Loucy (cell line): ENCODE measurements at regions not wholly inside any gene's neighbourhood (a gene's known extent, or its start where the extent isn't known, plus 50 kb on each side); places are given as distances from the start of the nearest gene placed in this dataset.
"Not testable (repeated sequence)": the region's sequence is repeated elsewhere in the genome, so short reads cannot be mapped to it uniquely, and the experiment has no call there.

Experiments
- H2AFZ ChIP-seq: fragments of 200-600 bp; sonication (generic); 2 replicates; pipeline ENCODE4 v1.6.0; 2016; ENCODE audit warnings: antibody characterized with exemption, mild to moderate bottlenecking, low read length, moderate library complexity
- H3F3A ChIP-seq: fragments of 200-600 bp; 2 replicates; pipeline ENCODE4 v1.6.0; 2016; ENCODE audit warnings: antibody characterized with exemption, low read depth, mild to moderate bottlenecking
- H3K27me3 ChIP-seq: fragments of 200-600 bp; sonication (generic); 2 replicates; pipeline ENCODE4 v1.6.1; 2014; ENCODE audit warnings: low read length, mild to moderate bottlenecking; ENCODE audit not compliant: insufficient read depth, poor library complexity, severe bottlenecking
- H3K36me3 ChIP-seq: fragments of 200-600 bp; sonication (generic); 2 replicates; pipeline ENCODE4 v1.6.1; 2016; ENCODE audit warnings: low read length; ENCODE audit not compliant: insufficient read depth
- H3K4me1 ChIP-seq: fragments of 200-600 bp; sonication (generic); 2 replicates; pipeline ENCODE4 v1.5.1; 2014; ENCODE audit warnings: low read length, mild to moderate bottlenecking; ENCODE audit not compliant: insufficient read depth, poor library complexity, severe bottlenecking
- H3K4me2 ChIP-seq: fragments of 200-600 bp; sonication (generic); 2 replicates; pipeline ENCODE4 v1.6.0; 2014; ENCODE audit warnings: antibody characterized with exemption, low read length, low read depth, mild to moderate bottlenecking; ENCODE audit not compliant: poor library complexity, severe bottlenecking
- H3K4me3 ChIP-seq: fragments of 200-600 bp; sonication (generic); 2 replicates; pipeline ENCODE4 v1.5.1; 2014; ENCODE audit warnings: low read length, mild to moderate bottlenecking, mixed read lengths; ENCODE audit not compliant: poor library complexity, severe bottlenecking
- H3K79me2 ChIP-seq: fragments of 200-600 bp; sonication (generic); 2 replicates; pipeline ENCODE4 v1.6.1; 2014; ENCODE audit warnings: low read length; ENCODE audit not compliant: insufficient read depth
- H3K9ac ChIP-seq: fragments of 200-600 bp; sonication (generic); 2 replicates; pipeline ENCODE4 v1.6.0; 2014; ENCODE audit warnings: mild to moderate bottlenecking, low read depth, low read length, moderate library complexity; ENCODE audit not compliant: poor library complexity, severe bottlenecking
- H3K9me2 ChIP-seq: fragments of 200-600 bp; sonication (generic); replicated peaks from 2 replicates; pipeline ENCODE4 v1.6.1; 2016; ENCODE audit warnings: low read depth, low read length, mixed read lengths
- H3K9me3 ChIP-seq: fragments of 200-600 bp; sonication (generic); 2 replicates; pipeline ENCODE4 v1.6.1; 2014; ENCODE audit warnings: mild to moderate bottlenecking, antibody characterized with exemption, low read length, low read depth; ENCODE audit not compliant: insufficient read depth
- H4K20me1 ChIP-seq: fragments of 200-600 bp; sonication (generic); 2 replicates; pipeline ENCODE4 v1.6.0; 2014; ENCODE audit warnings: antibody characterized with exemption, low read length, mild to moderate bottlenecking; ENCODE audit not compliant: insufficient read depth, poor library complexity, severe bottlenecking
- CTCF ChIP-seq: fragments of 200-600 bp; sonication (generic); conservative IDR thresholded peaks from 2 replicates; pipeline ENCODE4 v1.5.1; 2014; ENCODE audit warnings: mild to moderate bottlenecking, antibody characterized with exemption, low read length
- EZH2phosphoT487 ChIP-seq: fragments of 200-600 bp; IDR thresholded peaks from 2 replicates; pipeline ENCODE4 v1.6.1; 2018; ENCODE audit warnings: antibody characterized with exemption, mild to moderate bottlenecking, moderate library complexity, borderline replicate concordance

GRCh38 chr2:144625226-144625625 lies 105.3 kb upstream of the ZEB2 start:
- TF ChIP-seq EZH2phosphoT487: no peak
- TF ChIP-seq CTCF: no peak
- H3K4me3 ChIP-seq: no peak overlapping the region
- no peaks in the 10 kb centered on the region for H3K27me3 ChIP-seq
- no peak overlapping the region for H3K9ac ChIP-seq
- no peaks in the 10 kb centered on the region for H3K79me2 ChIP-seq
- no peaks in the 10 kb centered on the region for H3K4me1 ChIP-seq
- H3K36me3 ChIP-seq: no peaks in the 10 kb centered on the region
- no peak overlapping the region for H3K4me2 ChIP-seq
- H3K9me3 ChIP-seq: no peaks in the 10 kb centered on the region
- no peaks in the 10 kb centered on the region for H3K9me2 ChIP-seq
- no peaks in the 10 kb centered on the region for H3F3A ChIP-seq
- no peak overlapping the region for H2AFZ ChIP-seq
- no peaks in the 10 kb centered on the region for H4K20me1 ChIP-seq

GRCh38 chr2:144624451-144624850 lies 104.5 kb upstream of the ZEB2 start:
- no peak overlapping the region for H3K4me2 ChIP-seq
- no peaks in the 10 kb centered on the region for H3F3A ChIP-seq
- no peak overlapping the region for H3K4me3 ChIP-seq
- H3K27me3 ChIP-seq: no peaks in the 10 kb centered on the region
- no peaks in the 10 kb centered on the region for H3K36me3 ChIP-seq
- H3K9ac ChIP-seq: no peak overlapping the region
- no peaks in the 10 kb centered on the region for H3K79me2 ChIP-seq
- no peak overlapping the region for H2AFZ ChIP-seq
- no peaks in the 10 kb centered on the region for H3K9me2 ChIP-seq
- no peaks in the 10 kb centered on the region for H3K4me1 ChIP-seq
- TF ChIP-seq EZH2phosphoT487: no peak
- no peak for TF ChIP-seq CTCF
- no peaks in the 10 kb centered on the region for H4K20me1 ChIP-seq
- H3K9me3 ChIP-seq: no peaks in the 10 kb centered on the region

- not testable (repeated sequence) for H2AFZ ChIP-seq, H4K20me1 ChIP-seq, H3K4me1 ChIP-seq, H3F3A ChIP-seq, H3K4me2 ChIP-seq, H3K4me3 ChIP-seq, H3K9me2 ChIP-seq, H3K9me3 ChIP-seq, H3K9ac ChIP-seq, H3K79me2 ChIP-seq, H3K36me3 ChIP-seq, H3K27me3 ChIP-seq
Observed at GRCh38 chr2:144622373-144622772, 102.5 kb upstream of the ZEB2 start.

GRCh38 chr2:144621266-144621665 lies 101.3 kb upstream of the ZEB2 start:
- Histone ChIP-seq H3K4me3 (no peak overlapping the region), H4K20me1 (no peaks in the 10 kb centered on the region), H2AFZ (no peak overlapping the region), H3K9me2 (no peaks in the 10 kb centered on the region), H3F3A (no peaks in the 10 kb centered on the region), H3K9ac (no peak overlapping the region), H3K36me3 (no peaks in the 10 kb centered on the region), H3K9me3 (no peaks in the 10 kb centered on the region), H3K4me1 (no peaks in the 10 kb centered on the region), H3K4me2 (no peak overlapping the region), H3K27me3 (no peaks in the 10 kb centered on the region), H3K79me2 (no peaks in the 10 kb centered on the region)
- no peak for TF ChIP-seq EZH2phosphoT487
- TF ChIP-seq CTCF: no peak
